Fibroblast of peridontal ligament (primary cell): ENCODE measurements at regions not wholly inside any gene's neighbourhood (a gene's known extent, or its start where the extent isn't known, plus 50 kb on each side); places are given as distances from the start of the nearest gene placed in this dataset.

ENCODE experiments used
- DNase-seq: peaks from one replicate; pipeline ENCODE4 v3.0.0-alpha.2; 2010; ENCODE audit errors: extremely low read depth

DNA sequence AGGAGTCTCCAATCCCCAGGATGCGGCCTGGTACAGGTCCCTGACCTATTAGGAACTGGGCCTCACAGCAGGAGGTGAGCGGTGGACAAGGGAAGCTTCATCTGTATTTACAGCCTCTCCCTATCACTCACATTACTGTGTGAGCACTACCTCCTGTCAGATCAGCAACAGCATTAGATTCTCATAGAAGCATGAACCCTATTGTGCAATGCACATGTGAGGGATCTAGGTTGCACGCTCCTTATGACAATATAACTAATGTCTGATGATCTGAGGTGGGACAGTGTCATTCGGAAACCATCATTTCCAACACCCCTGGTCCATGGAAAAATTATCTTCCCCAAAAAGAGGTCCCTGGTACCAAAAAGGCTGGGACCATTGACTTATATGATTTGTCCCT is 1000.5 kb downstream of the FLRT2 start:
- DNase-seq = no peak

DNA sequence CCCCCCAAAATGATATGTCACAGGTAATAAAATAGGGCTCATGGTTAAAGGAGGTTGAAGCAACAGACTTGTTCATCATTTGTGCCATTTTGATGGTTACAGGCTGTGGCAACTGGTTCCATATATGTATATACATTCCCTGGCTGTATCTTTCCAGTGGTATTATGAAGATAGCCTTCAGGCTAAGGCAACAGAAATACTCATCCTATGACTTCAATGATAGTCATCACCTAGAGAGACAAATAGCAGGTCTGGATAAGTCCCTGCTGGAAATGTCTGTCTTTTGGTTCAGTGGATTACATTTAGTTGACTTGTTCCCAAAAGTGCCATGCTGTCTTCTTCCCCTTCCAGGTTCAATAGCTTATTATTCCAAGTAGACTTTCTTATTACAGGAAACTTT is 997.4 kb downstream of the FLRT2 start:
- DNase-seq = no peak

DNA sequence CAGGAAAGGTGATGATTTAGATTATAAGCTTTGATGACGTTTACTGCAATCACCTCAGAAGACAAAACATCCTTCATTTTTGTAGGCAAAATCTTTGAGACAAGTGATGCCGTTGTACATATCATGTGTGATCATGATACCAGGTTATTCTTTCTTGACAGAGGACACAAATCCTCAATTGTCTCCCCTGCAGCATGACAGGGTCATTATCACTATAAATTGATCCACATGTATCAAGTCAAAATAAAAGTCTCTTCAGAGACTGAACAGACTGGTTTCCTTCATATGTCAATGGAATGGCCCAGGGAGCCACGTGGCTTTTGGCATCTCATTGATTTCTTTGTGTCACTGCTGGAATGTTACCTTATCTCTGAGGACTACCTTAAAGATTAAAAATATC is 995.7 kb downstream of the FLRT2 start:
- no peak for DNase-seq

DNA sequence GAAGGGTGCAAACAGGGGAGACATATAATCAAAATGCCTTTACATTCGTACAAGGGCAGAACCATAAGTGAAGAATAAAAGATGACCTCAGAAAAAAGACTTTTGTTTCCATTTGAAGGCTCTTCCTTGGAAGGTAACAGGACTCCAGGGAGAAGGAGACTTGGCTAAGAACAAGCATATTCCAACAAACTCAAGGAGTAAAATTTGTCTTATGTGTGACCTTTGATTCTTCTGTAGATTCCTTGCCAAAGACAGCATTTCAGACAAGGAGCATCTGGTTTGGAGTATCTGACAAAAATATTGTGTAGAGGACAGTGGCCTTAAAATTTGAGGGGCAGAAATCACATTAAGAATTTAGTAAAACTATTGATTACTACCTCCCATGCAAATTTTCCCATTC is 991.9 kb downstream of the FLRT2 start:
- peak; percentile 5 for DNase-seq

DNA sequence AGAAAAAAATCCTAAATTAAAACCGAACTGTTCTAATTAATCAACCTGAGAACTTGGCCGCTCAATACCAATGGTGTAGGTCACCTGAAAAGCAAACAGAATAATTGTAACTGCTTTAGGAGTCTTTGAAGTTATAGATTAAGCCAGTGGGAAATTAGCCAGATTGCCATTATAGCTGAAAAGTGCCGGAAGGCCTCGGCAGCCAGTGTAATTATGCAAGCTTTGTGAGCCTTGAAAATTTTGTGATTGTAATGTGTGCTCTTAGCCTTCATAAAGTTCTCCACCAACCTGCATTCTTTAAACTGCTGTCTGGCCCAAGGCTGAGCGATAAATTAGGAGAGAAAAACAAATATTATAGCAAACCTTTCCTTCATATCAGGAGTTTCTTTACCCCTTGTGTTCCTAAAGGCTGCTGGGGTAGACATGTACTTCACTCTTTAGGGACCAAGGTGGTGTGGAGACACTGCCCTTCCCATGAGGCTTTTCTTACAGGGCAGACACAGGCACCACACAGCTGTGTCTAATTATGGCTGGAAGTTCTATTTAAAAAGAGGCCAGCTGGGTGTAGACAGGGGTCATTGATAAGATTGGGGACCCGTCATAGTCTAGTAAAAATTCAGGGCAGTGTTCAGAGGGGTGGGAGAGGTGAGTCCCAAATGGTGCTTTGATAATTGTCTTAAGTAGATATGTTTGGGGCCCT is 991.2 kb downstream of the FLRT2 start:
- DNase-seq = no peak

DNA sequence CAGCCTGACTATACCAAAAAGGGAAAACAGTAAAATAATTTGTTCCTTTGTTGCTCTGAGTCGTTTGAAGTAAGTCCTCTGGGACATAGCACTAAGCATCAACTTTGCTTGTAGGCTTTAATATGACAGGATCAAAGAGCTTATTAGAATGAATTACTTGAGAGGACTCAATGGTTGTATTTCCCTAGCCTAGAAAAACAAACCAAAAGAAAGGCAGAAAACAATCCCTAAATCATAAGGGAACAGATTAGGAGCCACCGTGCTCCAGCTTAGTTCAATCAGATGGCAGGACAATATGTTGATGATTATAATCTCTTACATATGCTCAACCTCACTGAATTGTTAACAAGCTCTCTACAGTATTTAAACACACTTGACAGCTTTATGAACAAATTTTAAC is 988.4 kb downstream of the FLRT2 start:
- DNase-seq = no peak

DNA sequence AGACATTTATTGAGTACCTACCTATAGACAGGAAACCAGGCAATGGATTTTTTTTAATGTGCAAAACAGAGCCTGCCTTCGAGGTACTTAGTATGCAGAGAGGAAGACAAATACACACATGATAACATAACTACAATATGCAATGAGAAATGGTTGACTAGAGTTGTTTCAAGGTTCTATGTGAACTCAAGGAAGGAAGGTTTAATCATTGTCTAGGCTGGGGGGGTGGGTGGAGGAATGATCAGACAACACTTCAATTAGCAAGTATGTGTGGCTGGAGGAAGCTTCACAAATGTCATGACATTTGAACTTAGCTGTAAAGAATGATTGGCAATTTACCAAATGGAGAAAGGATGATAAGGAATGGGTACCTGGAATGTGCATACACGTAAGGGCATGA is 985.3 kb downstream of the FLRT2 start:
- DNase-seq = no peak

DNA sequence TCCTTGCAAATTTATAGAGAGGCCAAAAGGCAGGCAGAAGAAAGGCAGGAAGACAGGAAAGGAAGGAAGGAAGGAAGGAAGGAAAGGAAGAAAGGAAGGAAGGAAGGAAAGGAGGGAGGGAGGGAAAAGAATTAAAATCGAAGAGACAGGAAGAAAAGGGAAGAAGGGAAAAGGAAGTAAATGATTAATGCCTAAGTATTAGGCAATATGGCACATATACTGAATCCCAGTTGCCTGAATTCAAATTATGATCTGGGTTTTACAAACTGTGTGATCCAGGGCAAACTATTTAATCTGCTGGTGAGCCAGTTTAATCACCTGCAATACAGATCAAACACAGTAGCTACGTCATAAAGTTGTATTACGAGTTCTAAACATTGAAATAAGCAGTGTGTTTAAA is 983.6 kb downstream of the FLRT2 start:
- DNase-seq = no peak

DNA sequence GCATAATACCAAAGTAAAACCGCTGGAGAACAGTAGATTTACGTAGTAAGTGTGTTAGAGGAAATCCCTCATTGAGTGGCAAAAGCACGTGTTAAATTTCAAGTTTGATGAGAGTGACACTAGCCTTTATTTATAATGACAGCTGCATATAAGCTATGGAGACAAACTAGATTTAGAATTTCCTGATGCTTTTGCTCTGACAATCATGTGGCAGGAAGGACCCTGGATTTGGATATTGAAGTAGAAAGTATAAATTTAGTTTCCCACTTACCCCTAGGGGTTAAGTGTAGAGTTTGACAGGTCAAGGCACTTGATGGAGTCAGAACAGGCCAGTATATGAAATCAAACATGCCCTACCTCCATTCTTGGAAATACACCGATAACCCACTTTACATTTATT is 983.1 kb downstream of the FLRT2 start:
- no peak for DNase-seq

DNA sequence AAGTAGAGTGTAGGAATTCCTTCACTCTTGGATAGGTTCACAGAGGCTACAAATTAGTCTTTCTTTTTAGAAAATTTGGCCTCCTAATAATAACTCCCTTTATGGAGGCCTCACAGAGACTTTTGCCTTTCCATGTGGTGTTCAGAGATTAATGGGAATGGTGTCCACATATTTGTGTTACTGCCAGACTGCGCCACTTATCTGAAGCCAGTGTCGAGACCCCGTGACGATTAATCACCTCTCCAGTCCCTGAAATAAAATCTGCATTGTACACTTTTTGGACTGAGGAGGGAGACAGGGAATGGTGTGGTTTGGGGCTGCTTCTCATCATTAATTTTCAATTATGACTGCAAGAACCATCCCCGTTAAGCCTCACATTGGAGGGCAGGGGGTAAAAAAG is 980.5 kb downstream of the FLRT2 start:
- DNase-seq = no peak

DNA sequence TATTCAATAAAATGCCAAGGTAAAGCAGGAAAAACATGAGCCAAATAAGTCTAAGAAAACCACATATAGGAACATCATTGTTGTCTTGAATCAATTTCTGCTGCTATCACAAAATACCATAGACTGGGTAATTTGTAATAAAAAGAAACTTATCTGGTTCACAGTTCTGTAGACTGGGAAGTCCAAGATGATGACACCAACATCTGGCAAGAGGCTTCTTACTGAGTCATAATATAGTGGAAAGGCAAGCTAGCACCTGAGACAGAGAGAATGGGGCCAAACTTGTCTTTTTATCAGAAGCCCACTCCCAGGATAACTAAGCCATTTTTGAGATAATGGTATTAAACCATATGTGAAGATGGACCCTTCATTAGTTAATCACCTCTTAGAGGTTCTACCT is 975.9 kb downstream of the FLRT2 start:
- DNase-seq = no peak

DNA sequence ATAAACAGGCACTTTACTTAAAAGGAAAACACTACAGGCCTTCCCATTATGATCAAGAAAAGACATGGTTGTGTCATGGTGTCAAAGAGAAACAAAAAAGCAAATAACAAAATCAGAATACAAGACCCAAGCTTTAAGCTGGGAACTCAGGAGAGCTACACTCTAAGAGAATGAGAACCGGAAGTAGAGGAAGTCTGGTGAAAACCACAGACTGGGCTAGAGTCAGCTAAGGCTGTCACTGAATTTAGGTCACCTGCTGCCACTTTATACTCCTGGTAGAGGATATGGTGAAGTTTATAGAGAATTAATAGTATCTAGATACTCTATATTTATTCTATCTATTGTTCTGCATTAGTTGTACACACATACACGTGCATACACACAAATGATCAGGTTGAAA is 971.7 kb downstream of the FLRT2 start:
- no peak for DNase-seq

DNA sequence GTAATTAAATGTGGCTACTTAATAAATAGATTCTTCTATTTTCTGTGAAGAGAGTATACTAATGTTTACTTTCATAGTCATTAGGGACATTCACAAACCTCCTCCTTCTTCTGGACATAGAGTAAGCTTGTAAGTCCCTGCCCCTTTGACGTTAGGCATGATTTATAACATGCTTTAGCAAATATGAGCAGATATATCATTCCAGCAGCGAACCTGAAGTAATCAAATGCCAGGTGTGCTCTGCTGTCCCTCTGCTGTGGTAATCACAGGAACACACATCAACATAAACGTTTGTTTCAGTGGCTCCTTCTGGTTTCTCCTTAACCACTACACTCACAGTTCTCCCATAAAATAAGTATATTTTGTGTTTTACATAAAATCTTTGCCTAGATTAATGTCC is 961.8 kb downstream of the FLRT2 start:
- DNase-seq = no peak

DNA sequence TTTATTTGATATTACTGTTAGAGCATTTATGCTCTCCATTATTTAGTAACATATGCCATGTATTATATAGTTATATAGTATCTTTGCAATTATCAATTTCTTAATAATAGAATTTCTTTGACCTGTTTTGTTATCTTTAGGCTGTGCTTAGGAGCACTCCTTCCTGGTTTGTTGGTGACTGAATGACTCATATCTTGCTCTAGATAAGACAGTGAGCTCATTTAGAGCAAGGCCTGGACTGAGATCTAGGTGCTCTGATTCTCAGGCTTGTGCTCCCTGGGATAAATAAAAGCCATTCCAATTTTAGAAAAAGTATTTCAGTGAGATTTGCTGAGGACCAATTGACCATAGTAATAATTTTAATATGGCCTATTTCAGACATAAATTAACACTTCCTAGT is 951.2 kb downstream of the FLRT2 start:
- DNase-seq = no peak

DNA sequence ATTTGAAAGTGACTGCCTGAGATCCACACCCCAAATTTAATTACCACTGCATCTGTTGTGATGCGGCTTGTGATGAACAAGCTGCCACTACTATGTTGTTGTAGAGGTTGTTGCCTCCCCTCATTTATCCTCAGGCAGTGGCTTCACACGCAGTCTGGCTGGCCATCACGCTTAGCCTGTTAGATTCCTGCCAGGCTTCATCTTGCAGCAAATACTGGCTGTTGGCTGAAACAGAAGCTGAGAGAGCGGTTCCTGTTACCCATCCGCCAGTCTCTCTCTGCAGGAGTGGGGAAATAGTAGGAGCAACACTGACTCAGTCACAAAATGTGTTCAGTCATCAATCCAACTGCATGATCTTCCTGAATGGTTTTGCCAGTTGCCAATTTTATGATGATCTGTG is 934.4 kb downstream of the FLRT2 start:
- peak; percentile 6 for DNase-seq

DNA sequence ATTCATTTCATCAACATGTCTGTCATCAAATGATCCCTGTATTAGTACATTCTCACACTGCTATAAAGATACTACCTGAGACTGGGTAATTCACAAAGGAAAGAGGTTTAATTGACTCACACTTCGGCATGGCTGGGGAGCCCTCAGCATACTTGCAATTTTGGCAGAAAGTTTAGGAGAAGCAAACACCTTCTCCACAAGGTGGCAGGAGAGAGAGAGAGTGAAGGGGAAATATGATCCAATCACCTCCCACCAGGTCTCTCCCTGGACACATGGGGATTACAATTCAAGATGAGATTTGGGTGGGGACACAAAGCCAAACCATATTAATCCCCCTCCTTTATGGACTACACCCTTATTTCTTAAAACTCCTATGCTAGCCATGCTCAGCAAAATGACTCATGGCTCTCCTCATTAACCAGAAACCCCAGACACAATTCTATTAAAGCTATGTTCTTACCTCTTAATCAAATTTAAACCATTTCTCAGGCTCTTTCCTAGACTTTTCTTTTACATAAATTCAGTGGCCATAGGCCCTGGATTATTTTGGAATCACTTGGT is 932.3 kb downstream of the FLRT2 start:
- DNase-seq = peak; percentile 10

DNA sequence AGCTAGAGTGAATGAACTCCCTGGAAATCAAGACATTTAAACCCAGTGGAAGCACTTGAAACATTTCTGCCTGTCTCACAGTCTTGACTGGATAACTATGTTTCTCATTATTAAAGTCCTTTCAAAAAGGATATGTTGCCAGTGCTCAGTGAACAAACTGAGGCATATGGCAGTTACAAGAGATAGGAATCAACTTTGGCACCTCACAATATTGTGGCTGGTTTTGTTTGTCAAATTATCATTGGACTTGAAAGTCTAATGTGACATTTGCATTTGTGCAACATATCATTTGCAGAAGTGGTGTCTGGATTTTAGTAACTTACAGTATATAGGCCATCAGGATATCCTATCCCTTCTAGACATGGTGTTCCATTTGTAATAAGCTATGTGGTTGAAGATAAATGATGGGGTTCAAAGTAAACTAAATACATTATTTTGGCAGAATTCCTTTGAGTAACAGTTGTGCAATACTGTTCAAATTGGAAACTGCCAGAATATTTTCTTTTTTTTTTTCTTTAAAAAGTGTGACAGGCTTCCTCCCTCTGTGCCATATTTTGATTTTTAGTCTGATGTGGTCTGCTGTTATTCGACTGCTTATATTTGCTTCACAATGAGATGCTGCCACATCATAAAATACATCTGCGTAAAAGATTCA is 927.7 kb downstream of the FLRT2 start:
- no peak for DNase-seq

DNA sequence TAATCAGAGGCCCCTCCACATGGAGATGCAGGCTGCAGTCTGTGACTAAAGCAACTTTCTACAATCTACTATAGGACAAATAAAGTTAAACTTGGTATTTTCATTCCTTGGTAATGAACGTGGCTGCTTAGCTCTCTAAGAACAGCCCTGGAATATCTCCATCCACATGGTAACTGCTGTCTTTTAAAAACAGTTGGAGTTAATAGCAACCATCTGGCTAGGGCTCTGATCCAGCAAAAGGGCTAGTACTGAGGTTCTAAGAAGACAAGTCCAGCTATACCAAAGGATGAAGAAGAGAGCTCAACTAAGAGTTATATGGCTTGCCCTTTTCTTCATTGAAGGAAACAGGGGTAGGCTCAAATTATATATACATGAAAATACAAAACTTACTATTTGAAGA is 920.1 kb downstream of the FLRT2 start:
- DNase-seq = peak; percentile 78

DNA sequence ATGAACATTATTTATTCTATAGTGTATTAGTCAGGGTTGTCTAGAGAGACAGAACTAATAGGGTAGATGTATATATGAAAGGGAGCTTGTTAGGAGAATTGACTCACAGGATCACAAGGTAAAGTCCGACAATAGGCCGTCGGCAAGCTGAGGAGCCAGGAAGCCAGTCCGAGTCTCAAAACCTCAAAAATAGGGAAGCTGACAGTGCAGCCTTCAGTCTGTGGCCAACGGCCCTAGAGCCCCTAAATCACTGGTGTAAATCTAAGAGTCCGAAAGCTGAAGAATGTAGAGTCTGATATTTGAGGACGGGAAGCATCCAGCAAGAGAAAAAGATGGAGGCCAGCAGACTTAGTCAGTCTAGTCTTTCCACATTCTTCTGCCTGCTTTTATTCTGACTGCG is 912.2 kb downstream of the FLRT2 start:
- DNase-seq = no peak

DNA sequence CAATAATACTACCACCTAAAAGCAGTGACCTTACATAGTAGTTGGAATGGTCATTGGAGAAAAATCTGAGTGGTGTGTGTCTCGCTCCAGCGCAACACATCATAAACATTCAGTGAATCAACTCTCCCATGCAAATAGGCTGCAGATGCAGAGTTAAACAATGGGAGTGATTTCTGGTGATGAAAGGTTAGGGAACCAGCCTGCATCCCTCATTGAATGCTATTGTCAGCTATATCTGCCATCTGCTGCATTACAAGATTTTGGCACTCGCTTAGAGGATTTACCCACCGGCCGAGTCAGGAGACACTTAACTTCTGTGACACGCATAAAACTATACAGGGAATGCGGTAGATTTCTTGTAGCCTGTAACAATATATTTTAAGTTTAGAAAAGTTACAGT is 900.9 kb downstream of the FLRT2 start:
- DNase-seq = peak; percentile 8

DNA sequence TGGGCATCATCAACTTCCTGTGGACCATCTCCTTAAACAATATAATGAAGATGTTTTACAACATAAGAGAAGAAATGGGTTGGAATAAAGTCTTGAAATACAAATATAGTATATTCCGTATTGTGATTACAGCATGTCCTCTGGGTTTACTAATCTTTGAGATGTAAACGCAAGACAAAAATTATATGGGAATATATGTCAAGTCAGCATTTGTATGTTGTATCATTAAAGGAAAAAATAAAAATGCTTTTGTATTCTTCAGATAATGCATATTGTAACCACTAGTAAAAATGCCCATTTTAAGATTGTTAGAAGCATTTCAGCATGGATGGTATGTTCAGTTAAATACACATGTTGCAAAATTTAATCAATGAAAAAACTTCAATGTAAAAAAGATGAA is 893.3 kb downstream of the FLRT2 start:
- no peak for DNase-seq

DNA sequence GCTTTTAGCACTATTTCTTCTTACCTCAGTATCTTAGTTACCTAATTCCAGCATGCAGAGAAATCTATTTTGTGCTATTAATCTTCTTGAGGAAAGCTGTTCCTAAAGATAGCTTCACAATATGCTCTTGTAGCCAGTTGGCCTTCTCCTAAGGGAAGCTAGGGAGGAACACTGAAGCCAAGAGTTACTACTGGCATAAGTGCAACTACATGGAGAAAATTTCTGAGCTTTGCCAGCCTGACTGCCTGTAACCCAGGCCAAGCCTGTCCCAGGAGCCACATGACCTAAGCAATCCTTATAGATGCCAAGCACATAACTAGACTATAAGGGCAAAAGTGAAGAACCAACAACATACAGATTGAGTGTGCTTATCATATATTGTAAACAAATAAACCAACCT is 890.2 kb downstream of the FLRT2 start:
- DNase-seq = no peak

DNA sequence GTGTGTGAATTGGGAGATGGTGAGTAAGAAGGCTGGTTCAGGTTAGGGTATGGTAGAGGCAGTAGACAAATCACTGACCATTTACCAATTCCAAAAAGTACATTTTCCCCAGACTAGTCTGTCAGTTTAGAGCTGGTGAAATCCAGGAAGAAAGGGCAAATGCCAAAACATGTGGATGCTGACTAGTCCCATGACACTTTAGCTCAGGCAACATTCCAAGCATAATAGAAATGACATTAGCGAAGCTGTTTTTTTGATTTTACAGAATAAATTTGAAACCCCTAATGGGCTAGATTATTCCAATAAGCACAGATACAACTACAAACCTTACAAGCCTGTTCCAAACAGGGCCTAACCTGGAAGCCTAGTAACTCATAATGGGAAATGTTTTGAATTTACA is 884.2 kb downstream of the FLRT2 start:
- DNase-seq = peak; percentile 7
